ENCODE measurements at regions not wholly inside any gene's neighbourhood (a gene's known extent, or its start where the extent isn't known, plus 50 kb on each side); places are given as distances from the start of the nearest gene placed in this dataset.

- TF ChIP-seq YY1 (IDR thresholded peaks at IDR 0.05; ENCODE audit: low read depth) (no peak), TEAD4 (IDR thresholded peaks at IDR 0.05) (no peak), MAX (IDR thresholded peaks at IDR 0.05) (no peak), TAF1 (IDR thresholded peaks at IDR 0.05; ENCODE audit: low read depth) (no peak), FOXM1 (IDR thresholded peaks at IDR 0.05; ENCODE audit: borderline replicate concordance, low read depth) (no peak), CEBPB (IDR thresholded peaks at IDR 0.05) (no peak), ZBTB7A (IDR thresholded peaks at IDR 0.05; ENCODE audit: low read depth) (no peak), RAD21 (IDR thresholded peaks at IDR 0.05; ENCODE audit: low read depth) (no peak), EGR1 (IDR thresholded peaks at IDR 0.05) (no peak), TCF12 (IDR thresholded peaks at IDR 0.05; ENCODE audit: low read depth) (no peak), CREB1 (IDR thresholded peaks at IDR 0.05; ENCODE audit: low read depth) (no peak), NFIC (IDR thresholded peaks at IDR 0.05) (no peak), USF1 (IDR thresholded peaks at IDR 0.05) (no peak), REST (IDR thresholded peaks at IDR 0.05; ENCODE audit: low read depth) (no peak), EP300 (IDR thresholded peaks at IDR 0.05; ENCODE audit: borderline replicate concordance) (no peak)
Measured at GRCh38 chr4:17155486-17155885, 257.0 kb upstream of the LDB2 start.

- TF ChIP-seq CREB1 (IDR thresholded peaks at IDR 0.05; ENCODE audit: low read depth): no peak
- no peak for TF ChIP-seq TEAD4 (IDR thresholded peaks at IDR 0.05)
- TF ChIP-seq MAX (IDR thresholded peaks at IDR 0.05): no peak
- no peak for TF ChIP-seq NFIC (IDR thresholded peaks at IDR 0.05)
- TF ChIP-seq ZBTB7A (IDR thresholded peaks at IDR 0.05; ENCODE audit: low read depth): no peak
- no peak for TF ChIP-seq CEBPB (IDR thresholded peaks at IDR 0.05)
- TF ChIP-seq EP300 (IDR thresholded peaks at IDR 0.05; ENCODE audit: borderline replicate concordance): no peak
- TF ChIP-seq REST (IDR thresholded peaks at IDR 0.05; ENCODE audit: low read depth): no peak
- no peak for TF ChIP-seq TAF1 (IDR thresholded peaks at IDR 0.05; ENCODE audit: low read depth)
Measured at GRCh38 chr4:17153572-17153971, 255.1 kb upstream of the LDB2 start.

- no peak for TF ChIP-seq YY1 (IDR thresholded peaks at IDR 0.05; ENCODE audit: low read depth)
Measured at GRCh38 chr4:17152941-17153540, 254.6 kb upstream of the LDB2 start.

- TF ChIP-seq FOXM1 (IDR thresholded peaks at IDR 0.05; ENCODE audit: borderline replicate concordance, low read depth): no peak
- TF ChIP-seq REST (IDR thresholded peaks at IDR 0.05; ENCODE audit: low read depth): no peak
- TF ChIP-seq TCF12 (IDR thresholded peaks at IDR 0.05; ENCODE audit: low read depth): no peak
- TF ChIP-seq TAF1 (IDR thresholded peaks at IDR 0.05; ENCODE audit: low read depth): no peak
- TF ChIP-seq YY1 (IDR thresholded peaks at IDR 0.05; ENCODE audit: low read depth): no peak
- no peak for TF ChIP-seq NFIC (IDR thresholded peaks at IDR 0.05)
- TF ChIP-seq EP300 (IDR thresholded peaks at IDR 0.05; ENCODE audit: borderline replicate concordance): no peak
- no peak for TF ChIP-seq CREB1 (IDR thresholded peaks at IDR 0.05; ENCODE audit: low read depth)
- no peak for TF ChIP-seq EGR1 (IDR thresholded peaks at IDR 0.05)
- TF ChIP-seq USF1 (IDR thresholded peaks at IDR 0.05): no peak
- no peak for TF ChIP-seq RAD21 (IDR thresholded peaks at IDR 0.05; ENCODE audit: low read depth)
- no peak for TF ChIP-seq ZBTB7A (IDR thresholded peaks at IDR 0.05; ENCODE audit: low read depth)
- TF ChIP-seq MAX (IDR thresholded peaks at IDR 0.05): no peak
- TF ChIP-seq CEBPB (IDR thresholded peaks at IDR 0.05): no peak
- TF ChIP-seq TEAD4 (IDR thresholded peaks at IDR 0.05): no peak
Measured at GRCh38 chr4:17142232-17142711, 243.8 kb upstream of the LDB2 start.

Data from Ishikawa (cell line).